ENCODE measurements at regions not wholly inside any gene's neighbourhood (a gene's known extent, or its start where the extent isn't known, plus 50 kb on each side); places are given as distances from the start of the nearest gene placed in this dataset.

- Histone ChIP-seq H2AFZ (ENCODE audit: low read depth, low read length) (no peak overlapping the region), H3K9me1 (replicated peaks; ENCODE audit: control insufficient read depth, extremely low read depth, insufficient read depth, low read length) (no peaks in the 10 kb centered on the region), H3K4me2 (ENCODE audit: insufficient read depth, low read length) (no peak overlapping the region), H3K79me2 (ENCODE audit: control insufficient read depth, insufficient read depth, low read length) (no peaks in the 10 kb centered on the region), H3K27me3 (ENCODE audit: control insufficient read depth in 2 of 2, insufficient read depth in 2 of 2, low read length in 2 of 2) (no peaks in the 10 kb centered on the region), H3K9ac (replicated peaks; ENCODE audit: extremely low read depth, insufficient read depth, low read length) (no peak overlapping the region), H3K4me3 (replicated peaks in 1 of 3; ENCODE audit: insufficient read depth in 1 of 3, low read depth in 1 of 3, low read length in 3 of 3) (no peak overlapping the region), H3K27ac (ENCODE audit: insufficient read depth, low read depth, low read length) (no peak overlapping the region), H4K20me1 (replicated peaks; ENCODE audit: control insufficient read depth, extremely low read depth, insufficient read depth, low read length) (no peaks in the 10 kb centered on the region), H3K9me3 (replicated peaks; ENCODE audit: control insufficient read depth, insufficient read depth, low read length) (no peaks in the 10 kb centered on the region), H3K4me1 (ENCODE audit: control insufficient read depth, extremely low read depth, insufficient read depth, low read length) (no peaks in the 10 kb centered on the region), H3K36me3 (ENCODE audit: control insufficient read depth in 2 of 2, extremely low read depth in 1 of 2, insufficient read depth in 2 of 2, low read length in 2 of 2) (no peaks in the 10 kb centered on the region)
- DNase-seq (ENCODE audit: low read depth, low spot score) (no peak), FAIRE-seq (no peak)
- dilution Hi-C loops (cut with MboI; ENCODE audit: extremely low pct_ligation_motif_present, low sequenced_read_pairs) (no loop called here), intact Hi-C loops (cut with micrococcal nuclease) (loop anchor here (10.0 kb wide), 1 partner anchor 167 kb away; no protein-coding TSS in a partner anchor)
- CTCF ChIA-PET: interaction anchor here (0.8 kb wide), 1 partner anchor 48 kb away, joined by 3 read pairs; no protein-coding TSS in a partner anchor
- POLR2A ChIA-PET: no interaction called here
- TF ChIP-seq JUN (IDR thresholded peaks at IDR 0.05; ENCODE audit: borderline replicate concordance, insufficient read depth, insufficient read length, low read depth) (no peak), MAX (IDR thresholded peaks at IDR 0.05; ENCODE audit: insufficient read depth, insufficient read length) (no peak), MYC (IDR thresholded peaks at IDR 0.05; ENCODE audit: low read depth, low read length) (no peak), GATA2 (IDR thresholded peaks at IDR 0.05; ENCODE audit: insufficient read depth, insufficient read length, low read depth, low read length) (no peak)
- no TSS peak for BruUV-seq (replicated peaks)
Observed at GRCh38 chr9:19967216-19967887, 178.5 kb upstream of the SLC24A2 start.

GRCh38 chr9:19965336-19965735 lies 176.5 kb upstream of the SLC24A2 start:
- FAIRE-seq: no peak
- no peak for DNase-seq (ENCODE audit: low read depth, low spot score)
- Histone ChIP-seq H3K9me1 (replicated peaks; ENCODE audit: control insufficient read depth, extremely low read depth, insufficient read depth, low read length) (no peaks in the 10 kb centered on the region), H3K4me1 (ENCODE audit: control insufficient read depth, extremely low read depth, insufficient read depth, low read length) (no peaks in the 10 kb centered on the region), H3K27me3 (ENCODE audit: control insufficient read depth in 2 of 2, insufficient read depth in 2 of 2, low read length in 2 of 2) (no peaks in the 10 kb centered on the region), H2AFZ (ENCODE audit: low read depth, low read length) (no peak overlapping the region), H3K79me2 (ENCODE audit: control insufficient read depth, insufficient read depth, low read length) (no peaks in the 10 kb centered on the region), H3K4me2 (ENCODE audit: insufficient read depth, low read length) (no peak overlapping the region), H3K9ac (replicated peaks; ENCODE audit: extremely low read depth, insufficient read depth, low read length) (no peak overlapping the region), H3K9me3 (replicated peaks; ENCODE audit: control insufficient read depth, insufficient read depth, low read length) (no peaks in the 10 kb centered on the region), H3K36me3 (ENCODE audit: control insufficient read depth in 2 of 2, extremely low read depth in 1 of 2, insufficient read depth in 2 of 2, low read length in 2 of 2) (no peaks in the 10 kb centered on the region), H3K4me3 (replicated peaks in 1 of 3; ENCODE audit: insufficient read depth in 1 of 3, low read depth in 1 of 3, low read length in 3 of 3) (no peak overlapping the region), H4K20me1 (replicated peaks; ENCODE audit: control insufficient read depth, extremely low read depth, insufficient read depth, low read length) (no peaks in the 10 kb centered on the region), H3K27ac (ENCODE audit: insufficient read depth, low read depth, low read length) (no peak overlapping the region)
- BruUV-seq (replicated peaks): no TSS peak
- intact Hi-C loops (cut with micrococcal nuclease) (loop anchor here (10.0 kb wide), 1 partner anchor 169 kb away; no protein-coding TSS in a partner anchor), dilution Hi-C loops (cut with MboI; ENCODE audit: extremely low pct_ligation_motif_present, low sequenced_read_pairs) (no loop called here)
- POLR2A ChIA-PET: no interaction called here
- CTCF ChIA-PET: no interaction called here
- TF ChIP-seq POLR2A (IDR thresholded peaks at IDR 0.05; ENCODE audit: low read depth, low read length): no peak

Data from endothelial cell of umbilical vein (primary cell).